ENCODE measurements at regions not wholly inside any gene's neighbourhood (a gene's known extent, or its start where the extent isn't known, plus 50 kb on each side); places are given as distances from the start of the nearest gene placed in this dataset.
A peak's percentile ranks its signal among the peaks of the same experiment; 100 is the strongest.
"Not testable (repeated sequence)": the region's sequence is repeated elsewhere in the genome, so short reads cannot be mapped to it uniquely, and the experiment has no call there.

- 77% methylated on average over 8 of the region's 8 CpGs for WGBS
- not testable (repeated sequence) for H3K4me3 ChIP-seq (ENCODE audit: low read length); H3K9ac ChIP-seq (ENCODE audit: low read depth, low read length); H3K9me3 ChIP-seq (ENCODE audit: insufficient read depth, low read depth, low read length); H3K36me3 ChIP-seq (ENCODE audit: insufficient read depth, low read length); H3K27me3 ChIP-seq (ENCODE audit: insufficient read depth, low read length); H3K27ac ChIP-seq (ENCODE audit: low read depth, low read length)
- H3K4me1 ChIP-seq (ENCODE audit: insufficient read depth, low read length): peaks cover 23% of the 10 kb centered on the region; the same call in 1 of the 2 replicates
These were observed 163.2 kb downstream of the ADRA2C start for GRCh38 chr4:3929431-3929830.

- H3K36me3 ChIP-seq (ENCODE audit: insufficient read depth, low read length); H3K9me3 ChIP-seq (ENCODE audit: insufficient read depth, low read depth, low read length); H3K4me3 ChIP-seq (ENCODE audit: low read length); H3K27me3 ChIP-seq (ENCODE audit: insufficient read depth, low read length): not testable (repeated sequence)
- 34% methylated on average over 7 of the region's 8 CpGs for WGBS
- peak overlapping the region; percentile 72; the same call in 1 of the 2 replicates for H3K27ac ChIP-seq (ENCODE audit: low read depth, low read length)
- H3K4me1 ChIP-seq (ENCODE audit: insufficient read depth, low read length): peaks cover 15% of the 10 kb centered on the region; the same call in 1 of the 2 replicates
- peak overlapping the region; percentile 52; the same call in 1 of the 2 replicates for H3K9ac ChIP-seq (ENCODE audit: low read depth, low read length)
These were observed 166.5 kb downstream of the ADRA2C start for GRCh38 chr4:3932734-3933133.

DNA sequence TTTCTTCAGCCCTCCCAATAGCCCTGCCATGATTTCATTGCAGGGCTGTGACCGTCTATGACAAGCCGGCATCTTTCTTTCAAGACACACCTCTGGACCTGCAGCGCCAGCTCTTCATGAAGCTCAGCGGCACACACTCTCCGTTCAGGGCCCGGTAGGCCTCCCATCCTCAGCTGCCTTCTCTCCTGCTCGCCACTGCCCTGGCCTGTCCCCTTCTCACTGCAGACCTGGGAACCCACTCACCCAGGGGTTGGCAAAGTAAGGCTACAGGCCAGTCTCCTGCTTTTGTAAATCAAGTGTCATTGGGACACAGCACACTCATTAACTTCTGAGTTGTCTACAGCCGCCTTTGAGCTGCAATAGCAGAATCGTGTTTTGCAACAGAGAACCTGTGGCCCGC is 169.2 kb downstream of the ADRA2C start:
- not testable (repeated sequence) for H3K9ac ChIP-seq (ENCODE audit: low read depth, low read length); H3K9me3 ChIP-seq (ENCODE audit: insufficient read depth, low read depth, low read length); H3K27ac ChIP-seq (ENCODE audit: low read depth, low read length); H3K4me3 ChIP-seq (ENCODE audit: low read length); H3K36me3 ChIP-seq (ENCODE audit: insufficient read depth, low read length); H3K27me3 ChIP-seq (ENCODE audit: insufficient read depth, low read length)
- 94% methylated on average over 10 of the region's 10 CpGs for WGBS
- H3K4me1 ChIP-seq (ENCODE audit: insufficient read depth, low read length): peaks cover 11% of the 10 kb centered on the region; the same call in 1 of the 2 replicates

DNA sequence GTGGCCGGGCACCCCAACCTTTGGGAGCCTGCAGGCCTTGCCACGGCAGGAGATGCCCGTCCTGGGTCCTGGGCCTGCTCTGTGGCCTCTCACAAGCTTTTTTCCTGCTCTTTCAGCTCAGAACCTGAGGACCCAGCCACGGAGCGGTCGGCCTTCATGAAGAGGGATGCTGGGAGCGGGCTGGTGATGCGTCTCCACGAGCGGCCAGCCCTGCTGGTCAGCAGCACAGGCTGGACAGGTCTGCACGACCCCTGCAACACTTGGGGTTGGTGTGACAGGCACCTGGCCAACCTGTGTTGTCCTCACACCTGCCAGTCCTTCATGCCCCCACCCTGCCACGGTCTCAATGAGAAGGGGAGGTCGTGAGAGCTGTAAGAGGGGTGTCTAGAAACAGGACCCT is 170.0 kb downstream of the ADRA2C start:
- no peak overlapping the region for H3K9ac ChIP-seq (ENCODE audit: low read depth, low read length)
- H3K27me3 ChIP-seq (ENCODE audit: insufficient read depth, low read length): no peaks in the 10 kb centered on the region

GRCh38 chr4:3937849-3938562 is 171.8 kb downstream of the ADRA2C start:
- H3K9ac ChIP-seq (ENCODE audit: low read depth, low read length); H3K27ac ChIP-seq (ENCODE audit: low read depth, low read length); H3K4me1 ChIP-seq (ENCODE audit: insufficient read depth, low read length); H3K36me3 ChIP-seq (ENCODE audit: insufficient read depth, low read length); H3K4me3 ChIP-seq (ENCODE audit: low read length); H3K9me3 ChIP-seq (ENCODE audit: insufficient read depth, low read depth, low read length); H3K27me3 ChIP-seq (ENCODE audit: insufficient read depth, low read length): not testable (repeated sequence)
- WGBS: 92% methylated on average over 17 of the region's 18 CpGs

More for the DNA sequence above, 170.0 kb downstream of the ADRA2C start:
- Histone ChIP-seq H3K27ac (ENCODE audit: low read depth, low read length) (no peak overlapping the region), H3K4me3 (ENCODE audit: low read length) (no peak overlapping the region), H3K36me3 (ENCODE audit: insufficient read depth, low read length) (no peaks in the 10 kb centered on the region), H3K4me1 (ENCODE audit: insufficient read depth, low read length) (peaks cover 11% of the 10 kb centered on the region; the same call in 1 of the 2 replicates), H3K9me3 (ENCODE audit: insufficient read depth, low read depth, low read length) (no peaks in the 10 kb centered on the region)
- 94% methylated on average over 13 of the region's 13 CpGs for WGBS

DNA sequence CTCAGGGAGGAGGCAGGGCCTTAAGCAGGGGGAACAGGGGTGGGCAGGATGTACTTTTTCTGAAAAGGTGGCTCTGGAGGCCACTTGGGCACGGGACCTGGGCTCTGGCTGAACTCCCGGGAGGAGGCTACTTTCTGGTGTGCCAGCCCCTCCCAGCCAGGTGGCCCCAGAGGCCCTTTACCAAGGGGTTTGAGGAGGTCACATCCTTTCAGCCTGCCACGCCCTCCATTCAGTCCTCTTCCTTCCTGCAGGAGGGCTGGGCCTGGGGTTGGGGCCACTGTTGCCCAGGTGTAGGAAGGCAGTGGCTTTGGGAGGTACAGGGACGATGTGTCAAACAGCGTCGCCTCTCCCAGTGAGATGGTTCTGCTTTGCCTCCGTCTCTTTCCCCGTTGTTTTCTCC is 172.5 kb downstream of the ADRA2C start:
- not testable (repeated sequence) for H3K4me3 ChIP-seq (ENCODE audit: low read length); H3K9me3 ChIP-seq (ENCODE audit: insufficient read depth, low read depth, low read length); H3K27ac ChIP-seq (ENCODE audit: low read depth, low read length); H3K27me3 ChIP-seq (ENCODE audit: insufficient read depth, low read length); H3K4me1 ChIP-seq (ENCODE audit: insufficient read depth, low read length); H3K36me3 ChIP-seq (ENCODE audit: insufficient read depth, low read length); H3K9ac ChIP-seq (ENCODE audit: low read depth, low read length)
- WGBS: 90% methylated on average over 8 of the region's 8 CpGs

DNA sequence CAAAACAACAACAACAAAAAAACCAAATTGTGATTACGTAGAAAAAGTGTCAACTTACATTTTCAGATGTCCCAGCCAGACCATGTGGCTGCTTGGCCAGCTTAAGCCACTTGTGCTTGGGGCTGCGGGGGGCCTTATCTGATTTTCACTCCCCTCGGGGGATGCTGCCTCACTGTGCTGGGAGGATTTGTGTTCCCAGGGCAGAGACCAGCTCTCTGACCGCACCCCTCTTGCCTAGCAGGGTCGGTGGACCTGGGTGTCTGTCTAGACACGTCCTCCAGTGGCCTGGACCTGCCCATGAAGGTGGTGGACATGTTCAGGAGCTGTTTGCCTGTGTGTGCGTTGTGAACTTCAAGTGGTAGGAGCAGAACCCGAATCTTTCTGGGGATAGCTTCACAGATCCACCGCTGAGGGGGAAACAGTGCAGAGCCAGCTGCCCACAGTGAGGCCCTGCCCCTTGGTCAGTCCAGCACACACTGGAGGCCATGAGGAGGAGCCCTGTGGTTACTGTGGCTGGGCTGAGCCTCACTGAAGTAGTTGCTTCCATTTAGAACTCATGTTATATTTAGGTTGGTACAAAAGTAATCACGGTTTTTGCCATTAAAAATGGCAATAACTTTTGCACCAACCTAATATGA is 173.9 kb downstream of the ADRA2C start:
- H3K27ac ChIP-seq (ENCODE audit: low read depth, low read length); H3K27me3 ChIP-seq (ENCODE audit: insufficient read depth, low read length); H3K4me3 ChIP-seq (ENCODE audit: low read length); H3K9ac ChIP-seq (ENCODE audit: low read depth, low read length); H3K4me1 ChIP-seq (ENCODE audit: insufficient read depth, low read length); H3K36me3 ChIP-seq (ENCODE audit: insufficient read depth, low read length); H3K9me3 ChIP-seq (ENCODE audit: insufficient read depth, low read depth, low read length): not testable (repeated sequence)
- WGBS: 86% methylated on average over 9 of the region's 10 CpGs

DNA sequence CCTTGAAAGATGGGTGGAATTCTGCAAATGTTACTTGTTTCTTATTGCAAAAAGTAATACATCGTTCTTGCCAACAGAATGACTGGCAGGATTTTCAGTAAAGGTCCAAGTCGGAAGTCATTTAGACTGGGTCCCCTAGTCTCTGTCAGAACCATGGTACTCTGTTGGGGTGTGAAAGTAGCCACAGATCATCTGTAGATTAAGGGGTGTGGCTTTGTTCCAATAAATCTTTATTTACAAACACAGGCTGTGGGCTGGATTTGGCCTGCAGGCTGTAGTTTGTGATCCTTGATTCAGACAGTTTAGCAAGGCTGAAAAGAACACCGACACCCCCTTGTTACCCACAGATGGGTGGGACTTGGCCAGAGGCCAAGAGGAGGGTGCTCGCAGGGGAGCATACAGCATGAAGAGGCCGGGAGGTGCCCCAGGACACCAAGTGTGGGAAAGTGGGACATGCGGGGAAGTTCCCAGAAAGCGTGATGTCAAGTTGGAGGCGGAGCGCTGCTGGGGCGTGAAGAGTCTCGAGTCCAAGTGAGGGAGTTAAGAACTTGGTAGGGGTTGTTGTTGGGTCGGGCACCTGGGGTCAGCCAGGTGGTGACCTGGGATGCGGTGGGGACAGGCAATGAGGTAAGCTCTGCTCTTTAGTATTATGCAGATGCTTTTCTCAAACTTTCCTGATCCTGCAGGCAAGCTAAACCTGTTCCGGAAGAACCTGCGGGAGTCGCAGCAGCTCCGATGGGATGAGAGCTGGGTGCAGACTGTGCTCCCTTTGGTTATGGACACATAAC is 175.7 kb downstream of the ADRA2C start:
- WGBS: 66% methylated on average over 16 of the region's 17 CpGs

DNA sequence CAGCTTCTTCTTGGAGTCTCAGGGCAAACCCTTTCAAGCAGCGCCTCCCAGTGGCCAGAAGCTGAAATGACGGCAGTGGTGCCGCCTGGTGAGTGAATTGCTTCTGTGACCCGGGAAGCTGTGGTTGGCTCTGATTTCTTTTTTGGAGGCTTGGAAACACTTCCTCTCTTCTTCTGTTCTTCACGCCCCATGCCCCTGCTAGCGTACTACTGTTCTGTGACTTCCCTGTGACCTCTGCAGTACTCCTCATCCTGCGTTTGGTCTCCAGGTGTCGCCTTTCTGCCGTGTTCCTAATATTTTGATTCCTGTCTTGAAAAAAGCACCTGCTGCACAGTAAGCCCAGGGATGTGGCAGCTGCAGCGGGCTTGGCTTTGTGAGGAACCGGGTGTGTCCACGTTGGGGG is 176.4 kb downstream of the ADRA2C start:
- H3K27ac ChIP-seq (ENCODE audit: low read depth, low read length); H3K9me3 ChIP-seq (ENCODE audit: insufficient read depth, low read depth, low read length); H3K4me1 ChIP-seq (ENCODE audit: insufficient read depth, low read length); H3K9ac ChIP-seq (ENCODE audit: low read depth, low read length); H3K4me3 ChIP-seq (ENCODE audit: low read length); H3K27me3 ChIP-seq (ENCODE audit: insufficient read depth, low read length); H3K36me3 ChIP-seq (ENCODE audit: insufficient read depth, low read length): not testable (repeated sequence)
- WGBS: 33% methylated on average over 12 of the region's 12 CpGs

More for the DNA sequence above, 175.7 kb downstream of the ADRA2C start:
- H3K9ac ChIP-seq (ENCODE audit: low read depth, low read length); H3K4me1 ChIP-seq (ENCODE audit: insufficient read depth, low read length); H3K27ac ChIP-seq (ENCODE audit: low read depth, low read length); H3K27me3 ChIP-seq (ENCODE audit: insufficient read depth, low read length); H3K36me3 ChIP-seq (ENCODE audit: insufficient read depth, low read length); H3K9me3 ChIP-seq (ENCODE audit: insufficient read depth, low read depth, low read length); H3K4me3 ChIP-seq (ENCODE audit: low read length): not testable (repeated sequence)

DNA sequence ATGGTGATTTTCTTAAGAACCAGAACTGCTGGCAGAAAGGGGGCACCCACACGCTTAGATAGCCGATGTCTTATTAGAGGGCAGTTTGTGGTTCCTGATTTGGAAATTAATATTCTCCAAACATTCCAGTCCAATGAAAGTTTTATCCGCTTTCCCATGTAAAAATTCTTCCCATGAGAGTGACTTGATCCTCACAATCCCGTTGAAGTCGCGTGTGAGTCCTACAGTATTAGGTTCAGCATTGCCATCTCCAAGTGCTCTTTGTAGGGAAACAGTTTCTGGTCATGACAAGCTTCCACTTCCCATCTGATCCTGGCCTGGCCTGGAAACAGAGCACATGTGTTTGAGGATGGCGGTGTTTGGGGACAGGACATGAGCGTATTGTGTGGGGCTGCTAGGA is 176.9 kb downstream of the ADRA2C start:
- 79% methylated on average over 6 of the region's 8 CpGs for WGBS
- H3K36me3 ChIP-seq (ENCODE audit: insufficient read depth, low read length); H3K9ac ChIP-seq (ENCODE audit: low read depth, low read length); H3K4me1 ChIP-seq (ENCODE audit: insufficient read depth, low read length); H3K27me3 ChIP-seq (ENCODE audit: insufficient read depth, low read length); H3K9me3 ChIP-seq (ENCODE audit: insufficient read depth, low read depth, low read length); H3K4me3 ChIP-seq (ENCODE audit: low read length); H3K27ac ChIP-seq (ENCODE audit: low read depth, low read length): not testable (repeated sequence)

DNA sequence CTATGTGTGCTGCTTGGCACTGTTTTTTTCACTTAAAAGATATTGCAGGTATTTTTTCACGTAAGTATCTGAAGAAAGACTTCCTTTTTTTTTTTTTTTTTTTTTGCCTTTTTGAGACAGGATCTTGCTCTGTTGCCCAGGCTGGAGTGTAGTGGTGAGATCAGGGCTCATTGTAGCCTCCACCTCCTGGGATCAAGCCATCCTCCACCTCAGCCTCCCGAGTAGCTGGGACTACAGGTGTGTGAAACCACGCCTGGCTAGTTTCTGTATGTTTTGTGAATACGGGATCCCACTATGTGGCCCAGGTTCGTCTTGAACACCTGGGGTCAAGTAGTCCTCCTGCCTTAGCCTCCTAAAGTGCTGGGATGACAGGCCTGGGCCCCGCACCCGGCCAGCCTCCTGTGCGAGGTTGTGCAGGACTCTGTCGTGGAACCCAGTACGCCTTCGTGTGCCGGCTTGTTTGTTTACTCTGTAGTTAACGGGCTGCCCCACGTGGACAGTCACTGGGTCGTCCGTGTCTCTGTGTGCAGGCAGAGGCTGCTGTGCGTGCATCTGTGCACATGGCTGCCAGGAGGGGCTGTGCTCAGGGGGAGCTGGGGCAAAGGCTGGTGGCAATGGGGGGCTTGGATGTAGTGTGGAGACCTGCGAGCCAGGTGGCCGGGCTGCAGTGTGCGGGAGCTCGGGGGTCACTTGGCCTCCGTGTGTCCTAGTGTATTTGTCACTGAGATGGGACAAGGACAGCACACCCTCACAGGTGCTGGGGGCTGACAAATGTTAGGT is 179.5 kb downstream of the ADRA2C start:
- Histone ChIP-seq H3K9me3 (ENCODE audit: insufficient read depth, low read depth, low read length) (no peaks in the 10 kb centered on the region), H3K9ac (ENCODE audit: low read depth, low read length) (no peak overlapping the region), H3K27ac (ENCODE audit: low read depth, low read length) (no peak overlapping the region), H3K4me3 (ENCODE audit: low read length) (no peak overlapping the region), H3K27me3 (ENCODE audit: insufficient read depth, low read length) (no peaks in the 10 kb centered on the region), H3K36me3 (ENCODE audit: insufficient read depth, low read length) (peaks cover 9% of the 10 kb centered on the region; the same call in 1 of the 2 replicates), H3K4me1 (ENCODE audit: insufficient read depth, low read length) (no peaks in the 10 kb centered on the region)
- WGBS: 95% methylated on average over 22 of the region's 22 CpGs

All from HUES64 (cell line).